Tibial nerve (tissue), 4 donors: ENCODE measurements at regions not wholly inside any gene's neighbourhood (a gene's known extent, or its start where the extent isn't known, plus 50 kb on each side); places are given as distances from the start of the nearest gene placed in this dataset.

ENCODE experiments used
- CTCF ChIP-seq, 5 experiments: fragments of 200-600 bp in 3 of 5; fragments of 450-650 bp in 2 of 5; sonication (generic) in 3 of 5; IDR thresholded peaks; one replicate each; pipeline ENCODE4 v1.5.1; 2016 to 2019; ENCODE audit warnings: antibody characterized with exemption in 5 of 5, mild to moderate bottlenecking in 3 of 5, moderate library complexity in 2 of 5
- EP300 ChIP-seq, 2 donors: sonication (generic); formaldehyde crosslinking; IDR thresholded peaks; one replicate each; pipeline ENCODE4 v1.6.1; 2017; ENCODE audit warnings: antibody characterized with exemption in 2 of 2, mild to moderate bottlenecking in 1 of 2
- POLR2A ChIP-seq, 2 donors: fragments of 450-650 bp; IDR thresholded peaks; one replicate each; pipeline ENCODE4 v1.6.1; 2017; ENCODE audit warnings: antibody characterized with exemption in 2 of 2, mild to moderate bottlenecking in 2 of 2, moderate library complexity in 2 of 2

- TF ChIP-seq CTCF (IDR thresholded peaks at IDR 0.05), result no peak
- no peak for TF ChIP-seq POLR2A (IDR thresholded peaks at IDR 0.05)
- TF ChIP-seq EP300 (IDR thresholded peaks at IDR 0.05), result no peak
These were observed 93.4 kb downstream of the C12orf75 start for GRCh38 chr12:105423921-105424320.
